Fibroblast of lung (primary cell): ENCODE measurements at regions not wholly inside any gene's neighbourhood (a gene's known extent, or its start where the extent isn't known, plus 50 kb on each side); places are given as distances from the start of the nearest gene placed in this dataset.

Source experiments
- DNase-seq, 2 donors: peaks; one replicate each; pipeline versions ENCODE4 v3.0.0 to v3.0.0-alpha.2; 2010; ENCODE audit warnings: low read depth in 2 of 2
- H2AFZ ChIP-seq: 2 replicates; pipeline ENCODE4 v1.5.1; 2012; ENCODE audit warnings: low read length, control low read depth, inconsistent platforms
- H3K27ac ChIP-seq: 2 replicates; pipeline ENCODE4 v1.5.1; 2011; ENCODE audit warnings: low read length, control low read depth; ENCODE audit not compliant: insufficient read depth
- H3K27me3 ChIP-seq: 2 replicates; pipeline ENCODE4 v1.5.1; 2011; ENCODE audit warnings: mild to moderate bottlenecking, low read length; ENCODE audit not compliant: control insufficient read depth, insufficient read depth
- H3K36me3 ChIP-seq: 2 replicates; pipeline ENCODE4 v1.5.1; 2011; ENCODE audit warnings: low read length; ENCODE audit not compliant: control insufficient read depth, insufficient read depth
- H3K4me1 ChIP-seq: 2 replicates; pipeline ENCODE4 v1.5.1; 2011; ENCODE audit warnings: low read length; ENCODE audit not compliant: control insufficient read depth, insufficient read depth; ENCODE audit errors: extremely low read depth
- H3K4me2 ChIP-seq: 2 replicates; pipeline ENCODE4 v1.5.1; 2011; ENCODE audit warnings: low read length, control low read depth; ENCODE audit not compliant: insufficient read depth; ENCODE audit errors: extremely low read depth
- H3K4me3 ChIP-seq, 4 experiments: fragments of 200-600 bp in 1 of 4; sonication (generic) in 1 of 4; replicated peaks in 1 of 4; 2 replicates each; pipeline ENCODE4 v1.5.1; 2011 to 2016; ENCODE audit warnings: low read length in 4 of 4, low read depth in 3 of 4, mild to moderate bottlenecking in 3 of 4, control low read depth in 2 of 4, inconsistent platforms in 1 of 4, mixed read lengths in 1 of 4; ENCODE audit not compliant: insufficient read depth in 1 of 4; ENCODE audit errors: control extremely low read depth in 1 of 4
- H3K79me2 ChIP-seq: 2 replicates; pipeline ENCODE4 v1.5.1; 2012; ENCODE audit warnings: mild to moderate bottlenecking, low read length, inconsistent platforms; ENCODE audit not compliant: control insufficient read depth, insufficient read depth
- H3K9ac ChIP-seq: 2 replicates; pipeline ENCODE4 v1.5.1; 2011; ENCODE audit warnings: mild to moderate bottlenecking, low read length, control low read depth; ENCODE audit not compliant: insufficient read depth
- H3K9me3 ChIP-seq: 2 replicates; pipeline ENCODE4 v1.5.1; 2012; ENCODE audit warnings: low read depth, low read length; ENCODE audit not compliant: control insufficient read depth, insufficient read depth
- H4K20me1 ChIP-seq: 2 replicates; pipeline ENCODE4 v1.5.1; 2011; ENCODE audit warnings: low read length; ENCODE audit not compliant: control insufficient read depth, insufficient read depth; ENCODE audit errors: extremely low read depth
- EZH2 ChIP-seq: IDR thresholded peaks from 2 replicates; pipeline ENCODE4 v1.5.1; 2012; ENCODE audit warnings: low read length, control low read depth, mild to moderate bottlenecking; ENCODE audit errors: missing control alignments
- TF ChIP-seq, protein P1 (sequence below), 2 donors: IDR thresholded peaks in 1 of 2; conservative IDR thresholded peaks in 1 of 2; 1 replicate in 1 of 2; 2 replicates in 1 of 2; pipeline ENCODE4 v1.5.1; 2011 to 2012; ENCODE audit warnings: low read length in 2 of 2, control low read depth in 1 of 2, inconsistent platforms in 1 of 2, low read depth in 1 of 2, mild to moderate bottlenecking in 1 of 2

GRCh38 chr1:99385852-99386251 is 121.6 kb downstream of the PLPPR4 start:
- Histone ChIP-seq H3K79me2 (no peaks in the 10 kb centered on the region), H3K4me1 (no peaks in the 10 kb centered on the region), H3K36me3 (no peaks in the 10 kb centered on the region), H3K4me2 (no peak overlapping the region), H4K20me1 (no peaks in the 10 kb centered on the region), H3K9me3 (no peaks in the 10 kb centered on the region), H3K9ac (no peak overlapping the region), H3K27me3 (no peaks in the 10 kb centered on the region), H2AFZ (no peak overlapping the region), H3K27ac (no peak overlapping the region), H3K4me3 (no peak overlapping the region)
- DNase-seq: no peak
- no peak for TF ChIP-seq EZH2
- TF ChIP-seq, protein P1, sequence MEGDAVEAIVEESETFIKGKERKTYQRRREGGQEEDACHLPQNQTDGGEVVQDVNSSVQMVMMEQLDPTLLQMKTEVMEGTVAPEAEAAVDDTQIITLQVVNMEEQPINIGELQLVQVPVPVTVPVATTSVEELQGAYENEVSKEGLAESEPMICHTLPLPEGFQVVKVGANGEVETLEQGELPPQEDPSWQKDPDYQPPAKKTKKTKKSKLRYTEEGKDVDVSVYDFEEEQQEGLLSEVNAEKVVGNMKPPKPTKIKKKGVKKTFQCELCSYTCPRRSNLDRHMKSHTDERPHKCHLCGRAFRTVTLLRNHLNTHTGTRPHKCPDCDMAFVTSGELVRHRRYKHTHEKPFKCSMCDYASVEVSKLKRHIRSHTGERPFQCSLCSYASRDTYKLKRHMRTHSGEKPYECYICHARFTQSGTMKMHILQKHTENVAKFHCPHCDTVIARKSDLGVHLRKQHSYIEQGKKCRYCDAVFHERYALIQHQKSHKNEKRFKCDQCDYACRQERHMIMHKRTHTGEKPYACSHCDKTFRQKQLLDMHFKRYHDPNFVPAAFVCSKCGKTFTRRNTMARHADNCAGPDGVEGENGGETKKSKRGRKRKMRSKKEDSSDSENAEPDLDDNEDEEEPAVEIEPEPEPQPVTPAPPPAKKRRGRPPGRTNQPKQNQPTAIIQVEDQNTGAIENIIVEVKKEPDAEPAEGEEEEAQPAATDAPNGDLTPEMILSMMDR (conservative IDR thresholded peaks at IDR 0.05 in 1 of 2, IDR thresholded peaks at IDR 0.05 in 1 of 2; ENCODE audit: low read depth in 1 of 2, low read length in 2 of 2): no peak

- no peaks in the 10 kb centered on the region for H4K20me1 ChIP-seq
These were observed 132.1 kb downstream of the PLPPR4 start for GRCh38 chr1:99396389-99396788.

DNA sequence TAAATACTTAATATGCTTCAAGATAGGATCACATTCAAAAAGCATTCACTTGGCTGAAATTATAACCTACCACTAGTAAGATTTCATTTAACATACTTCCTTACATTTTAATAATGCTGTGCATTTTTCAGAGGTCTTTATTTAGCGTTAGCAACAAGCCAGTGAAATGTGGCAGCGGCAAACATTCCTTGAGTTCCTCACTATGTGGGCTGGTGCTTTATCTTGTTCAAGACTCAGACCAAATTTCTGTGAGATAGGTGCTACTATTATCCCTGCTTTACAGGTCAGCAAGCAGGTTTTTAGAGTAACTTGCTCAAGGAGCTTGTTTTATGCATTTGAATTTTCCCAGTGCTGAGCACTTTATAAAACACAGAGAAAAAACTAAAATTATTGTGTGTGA is 132.7 kb downstream of the PLPPR4 start:
- TF ChIP-seq, protein P1 (conservative IDR thresholded peaks at IDR 0.05 in 1 of 2, IDR thresholded peaks at IDR 0.05 in 1 of 2; ENCODE audit: low read depth in 1 of 2, low read length in 2 of 2): no peak
- TF ChIP-seq EZH2: no peak
- H3K4me2 ChIP-seq: no peak overlapping the region
- no peak overlapping the region for H2AFZ ChIP-seq
- no peaks in the 10 kb centered on the region for H3K36me3 ChIP-seq
- H3K9me3 ChIP-seq: no peaks in the 10 kb centered on the region
- H3K79me2 ChIP-seq: no peaks in the 10 kb centered on the region
- H3K4me3 ChIP-seq: no peak overlapping the region
- H3K27me3 ChIP-seq: no peaks in the 10 kb centered on the region
- H3K27ac ChIP-seq: no peak overlapping the region
- no peaks in the 10 kb centered on the region for H4K20me1 ChIP-seq
- no peaks in the 10 kb centered on the region for H3K4me1 ChIP-seq
- no peak overlapping the region for H3K9ac ChIP-seq
- DNase-seq: peak in 1 of 2 donors; percentile 73

More at GRCh38 chr1:99396389-99396788, 132.1 kb downstream of the PLPPR4 start:
- Histone ChIP-seq H3K4me1 (no peaks in the 10 kb centered on the region), H3K4me2 (no peak overlapping the region), H3K36me3 (no peaks in the 10 kb centered on the region), H3K9ac (no peak overlapping the region), H3K79me2 (no peaks in the 10 kb centered on the region), H3K27ac (no peak overlapping the region), H3K4me3 (no peak overlapping the region), H2AFZ (no peak overlapping the region), H3K27me3 (no peaks in the 10 kb centered on the region), H3K9me3 (no peaks in the 10 kb centered on the region)
- no peak for DNase-seq
- TF ChIP-seq EZH2: no peak
- TF ChIP-seq, protein P1 (conservative IDR thresholded peaks at IDR 0.05 in 1 of 2, IDR thresholded peaks at IDR 0.05 in 1 of 2; ENCODE audit: low read depth in 1 of 2, low read length in 2 of 2): no peak
